ENCODE measurements at regions not wholly inside any gene's neighbourhood (a gene's known extent, or its start where the extent isn't known, plus 50 kb on each side); places are given as distances from the start of the nearest gene placed in this dataset.

DNA sequence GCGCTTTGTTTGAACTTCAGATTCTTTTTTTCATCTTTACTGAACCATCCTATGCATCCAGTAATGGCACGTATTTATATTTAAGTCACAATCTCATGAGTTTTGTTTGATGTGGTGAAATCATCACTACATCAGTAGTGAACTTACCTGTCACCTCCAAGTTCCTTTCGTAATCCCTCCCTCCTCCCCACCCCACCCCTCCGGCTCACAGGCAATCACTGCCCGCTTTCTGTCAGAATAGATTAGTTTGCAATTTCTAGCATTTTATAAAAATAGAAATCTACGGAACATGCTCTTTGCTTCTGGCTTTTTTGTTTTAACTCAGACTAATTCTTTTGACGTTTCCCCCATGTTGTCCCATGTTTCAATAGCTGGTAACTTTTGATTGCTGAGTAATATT, 305.4 kb upstream of the IRX4 start:
- Histone ChIP-seq H2AFZ (ENCODE audit: low read depth) (no peak overlapping the region), H3K4me3 (IDR thresholded peaks at IDR 0.05; ENCODE audit: insufficient read depth, low read depth, low read length) (no peak overlapping the region), H3K27me3 (ENCODE audit: insufficient read depth, low read depth) (no peaks in the 10 kb centered on the region), H3K79me2 (ENCODE audit: insufficient read depth, low read depth) (no peaks in the 10 kb centered on the region), H4K20me1 (ENCODE audit: insufficient read depth) (no peaks in the 10 kb centered on the region), H3K36me3 (ENCODE audit: insufficient read depth) (no peaks in the 10 kb centered on the region), H3K27ac (no peak overlapping the region), H3K4me2 (no peak overlapping the region), H3K9ac (no peak overlapping the region), H3K4me1 (ENCODE audit: low read depth, poor library complexity, severe bottlenecking) (no peaks in the 10 kb centered on the region)
- TF ChIP-seq, protein P1, sequence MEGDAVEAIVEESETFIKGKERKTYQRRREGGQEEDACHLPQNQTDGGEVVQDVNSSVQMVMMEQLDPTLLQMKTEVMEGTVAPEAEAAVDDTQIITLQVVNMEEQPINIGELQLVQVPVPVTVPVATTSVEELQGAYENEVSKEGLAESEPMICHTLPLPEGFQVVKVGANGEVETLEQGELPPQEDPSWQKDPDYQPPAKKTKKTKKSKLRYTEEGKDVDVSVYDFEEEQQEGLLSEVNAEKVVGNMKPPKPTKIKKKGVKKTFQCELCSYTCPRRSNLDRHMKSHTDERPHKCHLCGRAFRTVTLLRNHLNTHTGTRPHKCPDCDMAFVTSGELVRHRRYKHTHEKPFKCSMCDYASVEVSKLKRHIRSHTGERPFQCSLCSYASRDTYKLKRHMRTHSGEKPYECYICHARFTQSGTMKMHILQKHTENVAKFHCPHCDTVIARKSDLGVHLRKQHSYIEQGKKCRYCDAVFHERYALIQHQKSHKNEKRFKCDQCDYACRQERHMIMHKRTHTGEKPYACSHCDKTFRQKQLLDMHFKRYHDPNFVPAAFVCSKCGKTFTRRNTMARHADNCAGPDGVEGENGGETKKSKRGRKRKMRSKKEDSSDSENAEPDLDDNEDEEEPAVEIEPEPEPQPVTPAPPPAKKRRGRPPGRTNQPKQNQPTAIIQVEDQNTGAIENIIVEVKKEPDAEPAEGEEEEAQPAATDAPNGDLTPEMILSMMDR (conservative IDR thresholded peaks at IDR 0.05; ENCODE audit: low read depth, low read length) = no peak

DNA sequence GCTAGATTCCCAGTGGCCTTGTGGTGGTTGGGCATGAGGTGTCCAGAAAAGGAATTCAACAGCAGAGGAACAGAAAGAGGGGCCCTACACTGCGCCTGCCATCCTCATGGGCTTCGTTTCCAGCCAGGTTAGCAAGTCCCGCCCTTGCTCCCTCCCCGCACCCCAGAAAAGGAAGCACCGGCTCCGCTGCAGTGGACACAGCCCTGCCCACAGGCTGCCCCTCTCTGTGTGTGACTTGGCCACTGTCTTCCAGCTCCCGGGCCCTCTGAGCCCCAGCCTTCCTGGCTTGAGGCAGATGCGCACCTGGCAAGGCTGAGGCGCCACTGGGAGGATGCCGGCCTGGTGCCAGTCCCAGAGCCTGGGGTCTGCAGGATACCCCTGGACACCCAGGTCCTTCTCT, 305.0 kb upstream of the IRX4 start:
- no peak overlapping the region for H2AFZ ChIP-seq (ENCODE audit: low read depth)
- TF ChIP-seq, protein P1 (conservative IDR thresholded peaks at IDR 0.05; ENCODE audit: low read depth, low read length) = no peak
- H4K20me1 ChIP-seq (ENCODE audit: insufficient read depth) = no peaks in the 10 kb centered on the region
- H3K79me2 ChIP-seq (ENCODE audit: insufficient read depth, low read depth) = no peaks in the 10 kb centered on the region
- no peak overlapping the region for H3K4me3 ChIP-seq (IDR thresholded peaks at IDR 0.05; ENCODE audit: insufficient read depth, low read depth, low read length)
- no peaks in the 10 kb centered on the region for H3K27me3 ChIP-seq (ENCODE audit: insufficient read depth, low read depth)
- no peak overlapping the region for H3K9ac ChIP-seq
- no peaks in the 10 kb centered on the region for H3K4me1 ChIP-seq (ENCODE audit: low read depth, poor library complexity, severe bottlenecking)
- no peak overlapping the region for H3K4me2 ChIP-seq
- no peak overlapping the region for H3K27ac ChIP-seq
- no peaks in the 10 kb centered on the region for H3K36me3 ChIP-seq (ENCODE audit: insufficient read depth)

DNA sequence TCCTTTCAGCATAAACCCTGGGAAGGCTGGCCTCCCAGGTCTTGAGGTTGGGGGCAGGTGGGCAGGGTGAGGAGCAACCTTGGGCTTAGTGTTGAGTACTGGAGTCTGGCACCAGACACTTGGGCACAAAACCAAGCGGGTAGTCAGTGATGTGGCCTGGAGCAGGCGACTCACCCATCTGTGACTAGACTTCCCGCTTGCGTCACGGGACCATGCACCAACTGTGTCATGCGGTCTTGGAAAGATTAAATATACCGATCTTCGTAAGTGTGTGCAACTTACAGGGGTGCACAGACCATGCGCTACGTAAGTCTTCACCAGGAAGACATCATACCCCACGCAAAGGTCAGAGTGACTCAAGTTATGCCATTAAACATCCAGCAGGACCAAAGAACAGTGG, 304.4 kb upstream of the IRX4 start:
- Histone ChIP-seq H3K9ac (no peak overlapping the region), H3K79me2 (ENCODE audit: insufficient read depth, low read depth) (no peaks in the 10 kb centered on the region), H3K27ac (no peak overlapping the region), H3K27me3 (ENCODE audit: insufficient read depth, low read depth) (no peaks in the 10 kb centered on the region), H2AFZ (ENCODE audit: low read depth) (no peak overlapping the region), H3K4me1 (ENCODE audit: low read depth, poor library complexity, severe bottlenecking) (no peaks in the 10 kb centered on the region), H3K36me3 (ENCODE audit: insufficient read depth) (no peaks in the 10 kb centered on the region), H3K4me3 (IDR thresholded peaks at IDR 0.05; ENCODE audit: insufficient read depth, low read depth, low read length) (no peak overlapping the region), H3K4me2 (no peak overlapping the region), H4K20me1 (ENCODE audit: insufficient read depth) (no peaks in the 10 kb centered on the region)
- TF ChIP-seq, protein P1 (conservative IDR thresholded peaks at IDR 0.05; ENCODE audit: low read depth, low read length) = no peak

DNA sequence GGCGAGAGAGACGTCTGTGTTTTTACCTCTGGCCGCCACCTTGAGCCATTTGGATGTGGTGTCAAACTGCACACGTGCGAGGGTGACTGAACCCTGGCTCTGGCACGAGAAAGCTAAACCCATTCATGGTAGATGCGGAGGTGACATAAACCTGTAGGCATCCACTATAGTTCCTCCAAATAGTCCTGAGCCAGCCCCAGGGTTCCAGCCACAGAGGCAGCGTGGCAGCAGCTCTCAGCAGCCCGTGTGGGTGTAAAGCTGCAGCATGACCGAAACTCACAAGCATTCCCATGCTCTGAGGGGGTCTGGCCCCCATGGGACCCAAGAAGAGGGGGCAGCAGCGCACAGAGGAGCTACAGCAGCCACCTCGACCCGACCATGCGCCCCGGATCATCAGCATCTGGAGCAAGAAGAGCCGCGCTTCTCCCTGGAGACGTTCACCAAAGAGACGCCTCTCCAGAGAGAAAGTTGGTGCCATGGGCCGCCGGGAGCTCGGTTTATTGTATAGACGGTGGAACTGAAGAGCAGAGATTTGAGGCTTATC, 303.8 kb upstream of the IRX4 start:
- Histone ChIP-seq H3K27ac (no peak overlapping the region), H3K36me3 (ENCODE audit: insufficient read depth) (no peaks in the 10 kb centered on the region), H3K9ac (no peak overlapping the region), H3K79me2 (ENCODE audit: insufficient read depth, low read depth) (no peaks in the 10 kb centered on the region), H3K4me1 (ENCODE audit: low read depth, poor library complexity, severe bottlenecking) (no peaks in the 10 kb centered on the region), H4K20me1 (ENCODE audit: insufficient read depth) (no peaks in the 10 kb centered on the region), H3K27me3 (ENCODE audit: insufficient read depth, low read depth) (no peaks in the 10 kb centered on the region), H3K4me2 (no peak overlapping the region), H2AFZ (ENCODE audit: low read depth) (no peak overlapping the region), H3K4me3 (IDR thresholded peaks at IDR 0.05; ENCODE audit: insufficient read depth, low read depth, low read length) (no peak overlapping the region)
- TF ChIP-seq, protein P1 (conservative IDR thresholded peaks at IDR 0.05; ENCODE audit: low read depth, low read length) = no peak

All from KMS-11 (cell line).